Stimulated activated CD4-positive, alpha-beta T cell treated with anti-CD3 and anti-CD28 coated beads, Interleukin-1b, Interleukin-23, amount 100 ng/mL, for 48 hours (primary cell): ENCODE measurements at regions not wholly inside any gene's neighbourhood (a gene's known extent, or its start where the extent isn't known, plus 50 kb on each side); places are given as distances from the start of the nearest gene placed in this dataset.

Experiments used
- DNase-seq: peaks from one replicate; pipeline ENCODE4 v3.0.0-alpha.2; 2020

- no peak for DNase-seq
Observed at GRCh38 chr20:40770564-40771307, 81.7 kb upstream of the MAFB start.

GRCh38 chr20:40771308-40771610, 82.2 kb upstream of the MAFB start:
- no peak for DNase-seq

- no peak for DNase-seq
Observed at GRCh38 chr20:40771848-40772511, 82.9 kb upstream of the MAFB start.

- no peak for DNase-seq
Observed at GRCh38 chr20:40773376-40773775, 84.3 kb upstream of the MAFB start.

- no peak for DNase-seq
Observed at GRCh38 chr20:40774252-40774651, 85.2 kb upstream of the MAFB start.

- no peak for DNase-seq
Observed at GRCh38 chr20:40775561-40776146, 86.6 kb upstream of the MAFB start.

- no peak for DNase-seq
Observed at GRCh38 chr20:40776466-40777457, 87.7 kb upstream of the MAFB start.

GRCh38 chr20:40777653-40778052, 88.6 kb upstream of the MAFB start:
- DNase-seq: no peak

- DNase-seq: no peak
Observed at GRCh38 chr20:40778894-40779496, 90.0 kb upstream of the MAFB start.

- DNase-seq: no peak
Observed at GRCh38 chr20:40781327-40782042, 92.4 kb upstream of the MAFB start.

GRCh38 chr20:40782043-40782368, 93.0 kb upstream of the MAFB start:
- DNase-seq: no peak

GRCh38 chr20:40785346-40785745, 96.3 kb upstream of the MAFB start:
- DNase-seq: no peak

- DNase-seq: no peak
Observed at GRCh38 chr20:40786336-40786735, 97.3 kb upstream of the MAFB start.

GRCh38 chr20:40787941-40788340, 98.9 kb upstream of the MAFB start:
- no peak for DNase-seq

GRCh38 chr20:40797425-40797824, 108.4 kb upstream of the MAFB start:
- DNase-seq: no peak

GRCh38 chr20:40798066-40798465, 109.0 kb upstream of the MAFB start:
- no peak for DNase-seq

- DNase-seq: no peak
Observed at GRCh38 chr20:40802886-40803285, 113.8 kb upstream of the MAFB start.

- no peak for DNase-seq
Observed at GRCh38 chr20:40803381-40803780, 114.3 kb upstream of the MAFB start.

GRCh38 chr20:40805592-40805991, 116.6 kb upstream of the MAFB start:
- no peak for DNase-seq

GRCh38 chr20:40806929-40807820, 118.1 kb upstream of the MAFB start:
- no peak for DNase-seq

GRCh38 chr20:40807821-40808170, 118.8 kb upstream of the MAFB start:
- DNase-seq: no peak
